Neuronal stem cell (in vitro differentiated cells): ENCODE measurements at regions not wholly inside any gene's neighbourhood (a gene's known extent, or its start where the extent isn't known, plus 50 kb on each side); places are given as distances from the start of the nearest gene placed in this dataset.

Source experiments
- DNase-seq: peaks from one replicate; pipeline ENCODE4 v3.0.0-alpha.2; 2013; ENCODE audit warnings: low spot score
- H2AFZ ChIP-seq: one replicate; pipeline ENCODE4 v1.6.1; 2013; ENCODE audit warnings: mild to moderate bottlenecking, low read length, inconsistent platforms
- H2AK5ac ChIP-seq: 2 replicates; pipeline ENCODE4 v1.6.1; 2013; ENCODE audit warnings: low read depth, mild to moderate bottlenecking, inconsistent platforms, low read length, moderate library complexity, mixed read lengths
- H2BK120ac ChIP-seq: 2 replicates; pipeline ENCODE4 v1.6.1; 2013; ENCODE audit warnings: low read depth, mild to moderate bottlenecking, inconsistent platforms, low read length, moderate library complexity, mixed read lengths
- H2BK12ac ChIP-seq: one replicate; pipeline ENCODE4 v1.6.1; 2013; ENCODE audit warnings: low read length, inconsistent platforms
- H2BK15ac ChIP-seq: 2 replicates; pipeline ENCODE4 v1.6.1; 2013; ENCODE audit warnings: mild to moderate bottlenecking, low read length, inconsistent platforms, mixed read lengths
- H2BK5ac ChIP-seq: one replicate; pipeline ENCODE4 v1.6.1; 2013; ENCODE audit warnings: inconsistent platforms, mild to moderate bottlenecking, low read length, moderate library complexity
- H3K14ac ChIP-seq: one replicate; pipeline ENCODE4 v1.6.1; 2013; ENCODE audit warnings: low read length, inconsistent platforms
- H3K18ac ChIP-seq: 2 replicates; pipeline ENCODE4 v1.6.1; 2013; ENCODE audit warnings: low read length, inconsistent platforms
- H3K23ac ChIP-seq: 2 replicates; pipeline ENCODE4 v1.6.1; 2013; ENCODE audit warnings: low read depth, mild to moderate bottlenecking, mixed read lengths, low read length, inconsistent platforms; ENCODE audit not compliant: poor library complexity
- H3K27ac ChIP-seq: replicated peaks from 3 replicates; pipeline ENCODE4 v1.5.1; 2013; ENCODE audit warnings: low read length, inconsistent platforms
- H3K27me3 ChIP-seq, 3 experiments: 2 replicates each; pipeline ENCODE4 v1.6.1; 2013; ENCODE audit warnings: low read length in 3 of 3, mild to moderate bottlenecking in 2 of 3, inconsistent platforms in 1 of 3, low read depth in 1 of 3, mixed read lengths in 1 of 3, moderate library complexity in 1 of 3; ENCODE audit not compliant: control insufficient read depth in 3 of 3, insufficient read depth in 3 of 3
- H3K36me3 ChIP-seq, 2 donors: replicated peaks in 1 of 2; 2 replicates each; pipeline ENCODE4 v1.6.1; 2013; ENCODE audit warnings: low read length in 2 of 2; ENCODE audit not compliant: control insufficient read depth in 2 of 2, insufficient read depth in 2 of 2
- H3K4ac ChIP-seq: 2 replicates; pipeline ENCODE4 v1.6.1; 2013; ENCODE audit warnings: inconsistent platforms, mild to moderate bottlenecking, low read length, moderate library complexity
- H3K4me1 ChIP-seq, 2 donors: 1 replicate in 1 of 2; 2 replicates in 1 of 2; pipeline ENCODE4 v1.6.1; 2013; ENCODE audit warnings: low read length in 2 of 2, low read depth in 1 of 2; ENCODE audit not compliant: control insufficient read depth in 2 of 2, insufficient read depth in 1 of 2
- H3K4me2 ChIP-seq: one replicate; pipeline ENCODE4 v1.6.1; 2013; ENCODE audit warnings: mild to moderate bottlenecking, low read length, inconsistent platforms; ENCODE audit not compliant: insufficient read depth, poor library complexity, severe bottlenecking
- H3K4me3 ChIP-seq, 2 donors: 2 replicates each; pipeline ENCODE4 v1.5.1; 2013; ENCODE audit warnings: low read length in 2 of 2, mild to moderate bottlenecking in 2 of 2, inconsistent platforms in 1 of 2, moderate library complexity in 1 of 2
- H3K79me1 ChIP-seq: one replicate; pipeline ENCODE4 v1.6.1; 2013; ENCODE audit warnings: low read depth, mild to moderate bottlenecking, inconsistent platforms, low read length, moderate library complexity
- H3K9ac ChIP-seq: one replicate; pipeline ENCODE4 v1.6.1; 2013; ENCODE audit warnings: mild to moderate bottlenecking, low read depth, low read length, inconsistent platforms; ENCODE audit not compliant: poor library complexity
- H3K9me3 ChIP-seq, 2 donors: replicated peaks in 1 of 2; 2 replicates each; pipeline versions ENCODE3 to v1.6.1; 2013; ENCODE audit warnings: low read length in 2 of 2, mild to moderate bottlenecking in 2 of 2, inconsistent platforms in 1 of 2, low read depth in 1 of 2, mixed read lengths in 1 of 2, moderate library complexity in 1 of 2; ENCODE audit not compliant: control insufficient read depth in 2 of 2, insufficient read depth in 1 of 2
- H4K8ac ChIP-seq: one replicate; pipeline ENCODE4 v1.6.1; 2013; ENCODE audit warnings: low read depth, mild to moderate bottlenecking, inconsistent platforms, low read length, moderate library complexity
- H4K91ac ChIP-seq: one replicate; pipeline ENCODE4 v1.6.1; 2013; ENCODE audit warnings: low read length, low read depth, mild to moderate bottlenecking, inconsistent platforms; ENCODE audit not compliant: poor library complexity
- WGBS, 2 donors: extraction: QIAGEN DNeasy Blood & Tissue Kit; methylation state at CpG; one replicate each; pipeline ENCODE4 v1.1.7; 2013; ENCODE audit warnings: missing lambda C conversion rate in 2 of 2, mixed read lengths in 1 of 2; ENCODE audit not compliant: insufficient read length in 2 of 2, insufficient replicate concordance in 1 of 2; ENCODE audit errors: extremely low coverage in 2 of 2; 5-methylcytosine and 5-hydroxymethylcytosine counted together

DNA sequence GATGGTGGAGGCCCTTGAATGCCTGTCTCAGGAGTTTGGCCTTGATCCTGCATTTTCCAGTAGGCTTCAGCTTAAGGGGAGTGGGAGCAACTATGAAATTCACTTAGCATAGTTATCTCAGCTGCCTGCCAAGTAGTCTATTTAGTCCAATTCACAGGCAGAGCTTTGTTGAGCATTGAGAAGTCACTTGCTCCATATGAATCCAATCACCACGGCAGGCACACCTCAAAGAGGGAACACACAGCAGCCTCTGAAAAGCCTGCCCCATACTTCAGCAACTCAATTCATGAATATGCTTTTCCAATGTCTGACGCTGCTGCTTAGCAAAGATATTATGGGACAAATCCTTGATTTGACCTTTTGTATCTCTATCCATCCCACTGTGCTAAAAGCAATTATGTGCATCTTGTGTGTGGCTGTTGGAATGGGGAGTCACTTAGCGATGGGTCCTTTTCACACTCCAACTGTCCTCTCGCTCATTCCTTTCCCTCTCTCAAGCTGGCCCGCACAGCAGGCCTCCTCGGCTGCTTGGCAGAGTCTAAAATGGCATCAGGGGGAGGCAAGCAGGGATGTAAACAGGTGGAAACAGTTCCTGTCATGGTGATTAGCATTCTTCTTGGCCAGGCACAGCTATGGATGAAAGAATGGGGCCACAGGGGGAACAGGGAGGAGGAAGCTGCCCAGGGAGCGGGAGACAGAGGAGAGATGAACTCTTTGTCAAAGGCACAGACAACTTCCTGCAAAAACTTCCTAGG, 56.0 kb upstream of the LRPPRC start:
- no peak for DNase-seq
- Histone ChIP-seq H2BK120ac (no peak overlapping the region), H3K4me3 (peak overlapping the region in 1 of 2 donors; percentile 36), H2AFZ (peak overlapping the region; percentile 92), H4K8ac (no peak overlapping the region), H3K27me3 (no peaks in the 10 kb centered on the region), H3K4ac (no peak overlapping the region), H2BK15ac (no peak overlapping the region), H3K9ac (no peak overlapping the region), H3K18ac (peak overlapping the region; percentile 49), H3K36me3 (no peaks in the 10 kb centered on the region), H3K14ac (no peak overlapping the region), H4K91ac (no peak overlapping the region), H3K27ac (peak overlapping the region; percentile 38), H3K9me3 (peaks cover 2 to 4% of the 10 kb centered on the region in 2 donors), H2BK5ac (no peak overlapping the region), H3K4me1 (peaks cover 14 to 17% of the 10 kb centered on the region in 2 donors), H3K79me1 (no peaks in the 10 kb centered on the region), H3K23ac (no peak overlapping the region), H3K4me2 (no peak overlapping the region), H2BK12ac (peak overlapping the region; percentile 26), H2AK5ac (no peak overlapping the region)
- WGBS, 2 donors, result no CpG with 5 or more reads among the region's 7 CpGs

DNA sequence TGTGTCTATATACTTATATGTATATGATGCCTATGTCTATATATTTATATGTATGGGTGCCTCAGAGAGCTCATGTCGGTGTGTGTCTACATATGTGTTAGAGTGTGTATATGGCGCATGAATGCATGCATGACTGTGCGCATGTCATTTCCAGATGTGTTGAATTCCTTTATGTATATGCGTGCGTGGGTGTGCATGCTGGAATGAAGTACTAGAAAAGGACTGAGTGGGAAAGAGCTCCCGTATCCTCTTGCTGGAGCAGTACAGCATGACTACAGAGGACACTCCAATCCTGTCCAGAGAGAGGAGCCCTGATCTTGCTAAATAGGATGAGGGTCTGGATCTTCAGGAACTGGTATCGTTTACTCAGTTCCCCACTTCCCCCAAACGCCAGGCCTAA, 56.8 kb upstream of the LRPPRC start:
- Histone ChIP-seq H2AFZ (peak overlapping the region; percentile 92), H3K4ac (no peak overlapping the region), H3K14ac (no peak overlapping the region), H2BK12ac (no peak overlapping the region), H2BK15ac (no peak overlapping the region), H3K4me1 (peaks cover 14 to 17% of the 10 kb centered on the region in 2 donors), H4K8ac (no peak overlapping the region), H3K4me2 (no peak overlapping the region), H3K9me3 (peaks cover 2 to 4% of the 10 kb centered on the region in 2 donors), H3K27ac (no peak overlapping the region), H3K27me3 (no peaks in the 10 kb centered on the region), H3K79me1 (no peaks in the 10 kb centered on the region), H3K4me3 (peak overlapping the region in 1 of 2 donors; percentile 36), H4K91ac (no peak overlapping the region), H2BK5ac (no peak overlapping the region), H2BK120ac (no peak overlapping the region), H3K18ac (peak overlapping the region; percentile 15), H3K23ac (no peak overlapping the region), H3K9ac (no peak overlapping the region), H3K36me3 (no peaks in the 10 kb centered on the region), H2AK5ac (no peak overlapping the region)
- DNase-seq, result no peak
- no CpG with 5 or more reads among the region's 8 CpGs for WGBS, 2 donors

DNA sequence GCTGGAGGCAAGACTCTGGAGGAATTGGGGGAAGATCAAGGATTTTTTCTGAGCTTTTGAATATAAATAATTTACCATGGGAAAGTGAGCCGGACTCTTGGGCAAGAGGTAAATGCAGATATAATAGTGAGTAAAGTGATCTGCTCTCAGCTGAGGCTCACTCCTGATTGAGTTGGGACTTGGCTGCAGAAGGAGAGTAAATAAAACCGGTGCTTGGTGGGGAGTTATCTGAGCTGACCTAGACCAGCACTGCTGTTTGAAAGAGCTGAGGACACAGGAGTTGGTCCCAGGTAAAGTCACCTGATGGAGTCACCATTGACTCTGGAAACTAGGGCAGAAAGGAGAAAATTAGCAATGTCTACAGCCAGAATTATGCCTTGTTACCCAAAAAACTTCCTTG, 57.3 kb upstream of the LRPPRC start:
- no peak overlapping the region for H2AK5ac ChIP-seq
- no peaks in the 10 kb centered on the region for H3K36me3 ChIP-seq
- H3K4me2 ChIP-seq, result no peak overlapping the region
- no peak overlapping the region for H4K8ac ChIP-seq
- no peak overlapping the region for H2BK120ac ChIP-seq
- H4K91ac ChIP-seq, result no peak overlapping the region
- peaks cover 2 to 4% of the 10 kb centered on the region in 2 donors for H3K9me3 ChIP-seq
- no peak overlapping the region for H3K23ac ChIP-seq
- peak overlapping the region; percentile 92 for H2AFZ ChIP-seq
- no peak overlapping the region for H3K4me3 ChIP-seq
- H3K4me1 ChIP-seq, result peaks cover 14 to 17% of the 10 kb centered on the region in 2 donors
- H3K14ac ChIP-seq, result no peak overlapping the region
- no peaks in the 10 kb centered on the region for H3K79me1 ChIP-seq
- H3K4ac ChIP-seq, result no peak overlapping the region
- DNase-seq, result no peak
- H2BK5ac ChIP-seq, result no peak overlapping the region
- no CpG with 5 or more reads among the region's 2 CpGs for WGBS, 2 donors
- no peak overlapping the region for H3K9ac ChIP-seq
- H3K27me3 ChIP-seq, result no peaks in the 10 kb centered on the region
- H3K18ac ChIP-seq, result no peak overlapping the region
- H3K27ac ChIP-seq, result no peak overlapping the region
- H2BK12ac ChIP-seq, result no peak overlapping the region
- no peak overlapping the region for H2BK15ac ChIP-seq

DNA sequence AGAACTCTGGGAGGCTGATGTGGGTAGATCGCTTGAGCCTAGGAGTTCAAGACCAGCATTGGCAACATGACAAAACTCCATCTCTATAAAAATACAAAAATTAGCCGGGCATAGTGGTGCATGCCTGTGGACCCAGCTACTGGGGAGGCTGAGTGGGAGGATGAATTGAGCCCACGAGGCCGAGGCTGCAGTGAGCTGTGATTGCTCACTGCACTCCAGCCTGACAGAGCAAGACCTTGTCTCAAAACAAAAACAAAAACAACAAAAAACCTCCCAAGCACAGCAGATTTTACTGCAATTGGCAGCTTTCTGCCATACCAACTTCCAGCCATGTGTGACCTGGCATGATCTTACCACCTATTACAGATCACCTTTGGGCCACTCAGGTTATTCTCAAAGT, 57.7 kb upstream of the LRPPRC start:
- Histone ChIP-seq H2AFZ (no peak overlapping the region), H3K4me1 (peaks cover 14 to 17% of the 10 kb centered on the region in 2 donors), H3K36me3 (no peaks in the 10 kb centered on the region), H2AK5ac (no peak overlapping the region), H3K4me2 (no peak overlapping the region), H3K18ac (no peak overlapping the region), H2BK15ac (no peak overlapping the region), H2BK12ac (no peak overlapping the region), H3K4ac (no peak overlapping the region), H4K8ac (no peak overlapping the region), H3K9ac (no peak overlapping the region), H2BK5ac (no peak overlapping the region), H3K27ac (no peak overlapping the region), H2BK120ac (no peak overlapping the region), H4K91ac (no peak overlapping the region), H3K4me3 (no peak overlapping the region), H3K9me3 (peaks cover 2 to 3% of the 10 kb centered on the region in 2 donors), H3K79me1 (no peaks in the 10 kb centered on the region), H3K14ac (no peak overlapping the region), H3K23ac (no peak overlapping the region), H3K27me3 (no peaks in the 10 kb centered on the region)
- WGBS, 2 donors, result no CpG with 5 or more reads among the region's 4 CpGs
- no peak for DNase-seq
